ENCODE measurements at regions not wholly inside any gene's neighbourhood (a gene's known extent, or its start where the extent isn't known, plus 50 kb on each side); places are given as distances from the start of the nearest gene placed in this dataset.

- no peak for DNase-seq
- intact Hi-C loops (cut with DNase I) = no loop called here
Observed at GRCh38 chr5:158409507-158409906, 550.6 kb upstream of the CLINT1 start.

GRCh38 chr5:158407824-158408195, 548.9 kb upstream of the CLINT1 start:
- TF ChIP-seq CTCF (IDR thresholded peaks at IDR 0.05) = no peak
- Histone ChIP-seq H3K9me3 (peaks cover 0 to 26% (median 7%) of the 10 kb centered on the region in 11 donors), H3K36me3 (no peaks in the 10 kb centered on the region), H3K4me3 (no peak overlapping the region), H3K27me3 (no peaks in the 10 kb centered on the region), H3K27ac (no peak overlapping the region), H3K4me1 (peaks cover 0 to 26% (median 0%) of the 10 kb centered on the region in 9 donors)
- no peak for DNase-seq
- no peak for ATAC-seq
- intact Hi-C loops (cut with DNase I) = loop anchor here in 1 of 10 donors (1.0 kb wide), 1 partner anchor 11 kb away; no protein-coding TSS in a partner anchor

More at GRCh38 chr5:158409507-158409906, 550.6 kb upstream of the CLINT1 start:
- H3K4me3 ChIP-seq = no peak overlapping the region
- H3K27me3 ChIP-seq = no peaks in the 10 kb centered on the region
- no peak for ATAC-seq
- no peak overlapping the region for H3K27ac ChIP-seq
- H3K36me3 ChIP-seq = no peaks in the 10 kb centered on the region
- H3K4me1 ChIP-seq = peaks cover 0 to 30% (median 3%) of the 10 kb centered on the region in 9 donors
- TF ChIP-seq CTCF (IDR thresholded peaks at IDR 0.05) = no peak
- H3K9me3 ChIP-seq = peaks cover 0 to 9% (median 0%) of the 10 kb centered on the region in 11 donors

- H3K4me3 ChIP-seq = no peak overlapping the region
- H3K27me3 ChIP-seq = no peaks in the 10 kb centered on the region
- H3K9me3 ChIP-seq = peaks cover 0 to 31% (median 7%) of the 10 kb centered on the region in 11 donors
- intact Hi-C loops (cut with DNase I) = loop anchor here in 1 of 10 donors (1.0 kb wide), 1 partner anchor 10 kb away; no protein-coding TSS in a partner anchor
- H3K36me3 ChIP-seq = no peaks in the 10 kb centered on the region
- DNase-seq (no peak), ATAC-seq (no peak)
- no peak overlapping the region for H3K27ac ChIP-seq
- TF ChIP-seq CTCF (IDR thresholded peaks at IDR 0.05) = no peak
- 71 to 72% methylated on average over 4 of the region's 4 CpGs for WGBS, 2 donors
- H3K4me1 ChIP-seq = peaks cover 0 to 20% (median 0%) of the 10 kb centered on the region in 9 donors
Observed at GRCh38 chr5:158406884-158407823, 548.2 kb upstream of the CLINT1 start.

- no peak overlapping the region for H3K4me3 ChIP-seq
- H3K4me1 ChIP-seq = no peaks in the 10 kb centered on the region
- no peak overlapping the region for H3K27ac ChIP-seq
- WGBS, 2 donors = 59 to 72% methylated on average over 6 of the region's 6 CpGs
- peaks cover 0 to 14% (median 0%) of the 10 kb centered on the region in 11 donors for H3K9me3 ChIP-seq
- intact Hi-C loops (cut with DNase I) = no loop called here
- no peaks in the 10 kb centered on the region for H3K27me3 ChIP-seq
- H3K36me3 ChIP-seq = no peaks in the 10 kb centered on the region
- no peak for ATAC-seq
- DNase-seq = no peak
- TF ChIP-seq CTCF (IDR thresholded peaks at IDR 0.05) = no peak
Observed at GRCh38 chr5:158398360-158399201, 539.6 kb upstream of the CLINT1 start.
